OCI-LY7 (cell line): ENCODE measurements at regions not wholly inside any gene's neighbourhood (a gene's known extent, or its start where the extent isn't known, plus 50 kb on each side); places are given as distances from the start of the nearest gene placed in this dataset.

Experiments used
- BruUV-seq: library from RNA; stranded (reverse); fragments of 400-500 nt; replicated peaks from 2 replicates; lab custom pipeline; 2021; lab: Mats Ljungman, UMichigan
- CTCF ChIA-PET: fragments of 300-600 bp; sonication (Branson Sonifier 250); formaldehyde crosslinking; loops from one replicate; lab custom pipeline; 2022; ENCODE audit warnings: antibody characterized with exemption; ENCODE audit not compliant: unreplicated experiment; lab: Charles Lee
- POLR2A ChIA-PET: fragments of 300-600 bp; sonication (Branson Sonifier 250); formaldehyde crosslinking; loops from one replicate; lab custom pipeline; 2022; ENCODE audit warnings: antibody characterized with exemption; lab: Charles Lee
- DNase-seq: peaks from one replicate; pipeline ENCODE4 v3.0.0-alpha.2; 2015; ENCODE audit warnings: low spot score
- H2AFZ ChIP-seq: fragments of 200-600 bp; sonication (generic), shearing (Covaris generic); 2 replicates; pipeline ENCODE4 v1.6.1; 2014; ENCODE audit warnings: mild to moderate bottlenecking, antibody characterized with exemption, low read length, moderate library complexity
- H3K27ac ChIP-seq: fragments of 200-600 bp; sonication (generic); 2 replicates; pipeline ENCODE4 v1.5.1; 2014; ENCODE audit warnings: mixed run types, low read depth, mild to moderate bottlenecking, moderate library complexity, low read length, inconsistent platforms; ENCODE audit not compliant: poor library complexity, severe bottlenecking
- H3K36me3 ChIP-seq: fragments of 200-600 bp; sonication (generic); 2 replicates; pipeline ENCODE4 v1.6.1; 2014; ENCODE audit warnings: mild to moderate bottlenecking, antibody characterized with exemption, low read length, moderate library complexity, mixed read lengths; ENCODE audit not compliant: insufficient read depth
- H3K4me1 ChIP-seq: fragments of 200-600 bp; sonication (generic); 2 replicates; pipeline ENCODE4 v1.5.1; 2014; ENCODE audit warnings: mild to moderate bottlenecking, low read length; ENCODE audit not compliant: insufficient read depth, poor library complexity, severe bottlenecking
- H3K4me2 ChIP-seq: fragments of 200-600 bp; sonication (generic); 2 replicates; pipeline ENCODE4 v1.6.1; 2014; ENCODE audit warnings: mild to moderate bottlenecking, low read length
- H3K4me3 ChIP-seq: fragments of 200-600 bp; sonication (generic); 2 replicates; pipeline ENCODE4 v1.5.1; 2014; ENCODE audit warnings: mild to moderate bottlenecking, low read depth, low read length; ENCODE audit not compliant: poor library complexity, severe bottlenecking
- H3K79me2 ChIP-seq: fragments of 200-600 bp; sonication (generic); 2 replicates; pipeline ENCODE4 v1.6.1; 2016; ENCODE audit warnings: low read depth, mild to moderate bottlenecking, low read length, moderate library complexity, mixed read lengths; ENCODE audit not compliant: insufficient read depth
- H3K9me2 ChIP-seq: fragments of 200-600 bp; sonication (generic); 2 replicates; pipeline ENCODE4 v1.6.1; 2016; ENCODE audit warnings: mild to moderate bottlenecking, low read length, mixed read lengths; ENCODE audit not compliant: insufficient read depth
- H3K9me3 ChIP-seq: fragments of 200-600 bp; sonication (generic); 2 replicates; pipeline ENCODE4 v1.6.1; 2014; ENCODE audit warnings: mild to moderate bottlenecking, mixed run types, low read length, mixed read lengths
- H4K20me1 ChIP-seq: fragments of 200-600 bp; sonication (generic); 2 replicates; pipeline ENCODE4 v1.6.1; 2014; ENCODE audit warnings: mild to moderate bottlenecking, antibody characterized with exemption, low read length, moderate library complexity, mixed read lengths; ENCODE audit not compliant: insufficient read depth
- EZH2phosphoT487 ChIP-seq: fragments of 200-600 bp; sonication (generic); IDR thresholded peaks from 2 replicates; pipeline ENCODE4 v1.6.1; 2018; ENCODE audit warnings: low read depth, borderline replicate concordance, mild to moderate bottlenecking, mixed run types, antibody characterized with exemption, low read length, moderate library complexity, mixed read lengths
- intact Hi-C: fragments of 100-400 bp; cut with micrococcal nuclease; formaldehyde crosslinking; loops from one replicate; pipeline ENCODE4 v1.10.0; 2022; ENCODE audit not compliant: unreplicated experiment
- TF ChIP-seq, protein P1 (sequence below): fragments of 200-600 bp; sonication (generic); conservative IDR thresholded peaks from 2 replicates; pipeline ENCODE4 v1.5.1; 2014; ENCODE audit warnings: mild to moderate bottlenecking, antibody characterized with exemption, low read length, moderate library complexity, mixed read lengths

DNA sequence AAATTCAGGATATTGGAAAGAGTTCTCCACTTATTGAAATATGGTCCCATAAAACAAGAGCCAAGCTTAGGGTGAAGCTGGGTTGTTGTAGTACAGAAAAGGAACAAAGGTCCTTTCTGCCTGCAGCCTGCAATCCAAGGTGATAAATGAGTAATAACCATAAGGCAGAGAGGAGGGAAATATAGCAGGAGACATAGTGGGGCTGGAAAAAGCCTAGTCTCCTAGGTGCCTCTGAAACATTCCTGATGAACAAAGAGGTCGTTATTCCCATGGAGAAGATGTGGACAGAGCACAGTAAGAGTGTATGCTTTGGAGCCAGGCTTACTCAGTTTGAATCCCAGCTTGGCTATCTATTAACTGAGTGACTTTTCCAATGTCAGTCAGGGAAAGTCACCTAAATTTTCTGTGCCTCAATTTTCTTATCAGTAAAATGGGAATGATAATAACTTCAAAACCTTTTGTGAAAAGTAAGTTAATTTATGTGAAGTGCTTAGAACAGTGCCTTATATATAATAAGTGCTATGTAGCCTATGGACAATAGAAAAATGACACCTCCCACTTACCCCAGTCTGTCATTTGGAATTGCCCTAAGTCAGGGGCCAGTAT is 110.8 kb upstream of the GRIN3A start:
- no peak overlapping the region for H3K27ac ChIP-seq
- H2AFZ ChIP-seq: no peak overlapping the region
- BruUV-seq: no TSS peak
- H3K9me3 ChIP-seq: no peaks in the 10 kb centered on the region
- no peak overlapping the region for H3K4me3 ChIP-seq
- ChIA-PET CTCF (no interaction called here), POLR2A (no interaction called here)
- DNase-seq: no peak
- TF ChIP-seq, protein P1, sequence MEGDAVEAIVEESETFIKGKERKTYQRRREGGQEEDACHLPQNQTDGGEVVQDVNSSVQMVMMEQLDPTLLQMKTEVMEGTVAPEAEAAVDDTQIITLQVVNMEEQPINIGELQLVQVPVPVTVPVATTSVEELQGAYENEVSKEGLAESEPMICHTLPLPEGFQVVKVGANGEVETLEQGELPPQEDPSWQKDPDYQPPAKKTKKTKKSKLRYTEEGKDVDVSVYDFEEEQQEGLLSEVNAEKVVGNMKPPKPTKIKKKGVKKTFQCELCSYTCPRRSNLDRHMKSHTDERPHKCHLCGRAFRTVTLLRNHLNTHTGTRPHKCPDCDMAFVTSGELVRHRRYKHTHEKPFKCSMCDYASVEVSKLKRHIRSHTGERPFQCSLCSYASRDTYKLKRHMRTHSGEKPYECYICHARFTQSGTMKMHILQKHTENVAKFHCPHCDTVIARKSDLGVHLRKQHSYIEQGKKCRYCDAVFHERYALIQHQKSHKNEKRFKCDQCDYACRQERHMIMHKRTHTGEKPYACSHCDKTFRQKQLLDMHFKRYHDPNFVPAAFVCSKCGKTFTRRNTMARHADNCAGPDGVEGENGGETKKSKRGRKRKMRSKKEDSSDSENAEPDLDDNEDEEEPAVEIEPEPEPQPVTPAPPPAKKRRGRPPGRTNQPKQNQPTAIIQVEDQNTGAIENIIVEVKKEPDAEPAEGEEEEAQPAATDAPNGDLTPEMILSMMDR: no peak
- no peak for TF ChIP-seq EZH2phosphoT487
- H4K20me1 ChIP-seq: no peaks in the 10 kb centered on the region
- H3K36me3 ChIP-seq: no peaks in the 10 kb centered on the region
- H3K4me2 ChIP-seq: no peak overlapping the region
- H3K9me2 ChIP-seq: no peaks in the 10 kb centered on the region
- no peaks in the 10 kb centered on the region for H3K4me1 ChIP-seq
- intact Hi-C loops: no loop called here
- H3K79me2 ChIP-seq: no peaks in the 10 kb centered on the region

DNA sequence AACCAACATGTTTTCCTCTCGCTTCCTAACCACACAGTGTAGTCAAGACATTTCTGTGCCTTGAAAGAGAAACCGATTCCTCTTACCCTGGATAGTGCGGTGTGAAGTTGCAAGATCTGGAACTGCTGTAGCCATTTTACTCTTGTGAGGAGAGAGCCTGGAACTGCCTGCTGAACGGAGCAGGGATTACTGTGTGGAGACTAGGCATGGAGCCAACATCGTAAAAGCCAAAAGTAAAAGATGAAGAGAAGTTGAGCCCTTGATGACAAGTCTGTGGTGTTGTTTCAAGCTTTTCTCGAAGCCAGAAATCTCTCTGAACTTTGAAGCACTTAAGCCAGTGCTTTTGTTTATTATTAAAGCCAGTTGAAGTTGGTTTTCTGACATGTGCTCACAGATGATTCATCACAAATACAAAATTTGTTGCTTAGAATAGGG is 110.1 kb upstream of the GRIN3A start:
- TF ChIP-seq EZH2phosphoT487: no peak
- TF ChIP-seq, protein P1: no peak
- no peaks in the 10 kb centered on the region for H3K79me2 ChIP-seq
- no peaks in the 10 kb centered on the region for H3K9me2 ChIP-seq
- H3K27ac ChIP-seq: no peak overlapping the region
- no peaks in the 10 kb centered on the region for H3K36me3 ChIP-seq
- no peaks in the 10 kb centered on the region for H3K9me3 ChIP-seq
- no peaks in the 10 kb centered on the region for H4K20me1 ChIP-seq
- ChIA-PET CTCF (no interaction called here), POLR2A (no interaction called here)
- no peak overlapping the region for H3K4me3 ChIP-seq
- no peak overlapping the region for H2AFZ ChIP-seq
- intact Hi-C loops: no loop called here
- H3K4me2 ChIP-seq: no peak overlapping the region
- H3K4me1 ChIP-seq: no peaks in the 10 kb centered on the region
- DNase-seq: no peak
- no TSS peak for BruUV-seq

DNA sequence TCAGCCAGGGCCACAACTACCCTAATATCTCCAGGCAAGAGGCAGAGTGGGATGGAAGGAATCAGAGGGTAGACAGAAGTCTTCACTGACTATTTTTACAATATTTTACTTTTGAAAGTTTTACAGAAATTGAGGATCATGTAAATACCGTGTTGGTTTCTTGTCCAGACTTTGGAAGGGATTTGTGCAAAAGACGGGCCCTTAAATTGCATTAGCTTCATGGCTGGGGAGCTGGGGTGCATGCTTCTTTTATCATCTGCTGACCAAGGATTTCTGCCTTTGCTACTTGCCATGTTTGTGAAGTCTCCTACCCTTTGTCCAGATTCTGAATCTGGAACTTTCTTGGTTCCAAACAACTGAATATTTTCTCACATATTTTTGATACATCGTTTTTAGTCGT is 107.7 kb upstream of the GRIN3A start:
- no peaks in the 10 kb centered on the region for H4K20me1 ChIP-seq
- no peak overlapping the region for H3K4me2 ChIP-seq
- no peak for DNase-seq
- intact Hi-C loops: no loop called here
- H3K4me3 ChIP-seq: no peak overlapping the region
- no TSS peak for BruUV-seq
- ChIA-PET POLR2A (no interaction called here), CTCF (no interaction called here)
- no peak for TF ChIP-seq EZH2phosphoT487
- TF ChIP-seq, protein P1: no peak
- H3K79me2 ChIP-seq: no peaks in the 10 kb centered on the region
- no peaks in the 10 kb centered on the region for H3K9me3 ChIP-seq
- no peak overlapping the region for H3K27ac ChIP-seq
- no peaks in the 10 kb centered on the region for H3K9me2 ChIP-seq
- no peak overlapping the region for H2AFZ ChIP-seq
- no peaks in the 10 kb centered on the region for H3K36me3 ChIP-seq
- H3K4me1 ChIP-seq: no peaks in the 10 kb centered on the region
